ENCODE measurements at regions not wholly inside any gene's neighbourhood (a gene's known extent, or its start where the extent isn't known, plus 50 kb on each side); places are given as distances from the start of the nearest gene placed in this dataset.
"Not testable (repeated sequence)": the region's sequence is repeated elsewhere in the genome, so short reads cannot be mapped to it uniquely, and the experiment has no call there.

DNA sequence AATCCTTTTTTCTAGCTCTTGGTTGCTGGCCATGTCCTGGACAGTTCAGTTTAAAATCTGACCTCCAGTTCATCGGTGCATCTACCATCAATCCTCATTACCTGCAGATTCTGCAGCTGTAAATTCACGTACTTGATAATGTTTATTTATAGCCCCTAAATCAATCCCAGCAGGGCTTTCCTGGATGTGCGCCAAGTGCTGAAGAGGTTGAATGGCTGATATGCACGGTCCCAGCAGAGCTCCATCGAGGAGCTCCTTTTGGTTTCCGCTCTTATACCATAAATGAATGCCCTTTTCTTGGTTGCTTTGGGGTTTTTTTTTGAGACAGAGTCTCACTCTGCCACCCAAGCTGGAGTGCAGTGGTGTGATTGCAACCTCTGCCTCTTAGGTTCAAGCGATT, 91.2 kb upstream of the CCZ1B start:
- Mint-ChIP-seq H3K4me1 (ENCODE audit: low read depth) (no peaks in the 10 kb centered on the region), H3K4me3 (no peak overlapping the region), H3K36me3 (ENCODE audit: low read depth) (no peaks in the 10 kb centered on the region), H3K27me3 (no peaks in the 10 kb centered on the region), H3K9me3 (no peaks in the 10 kb centered on the region), H3K27ac (no peak overlapping the region)
- DNase-seq (no peak), ATAC-seq (no peak)
- TF ChIP-seq, protein P1, sequence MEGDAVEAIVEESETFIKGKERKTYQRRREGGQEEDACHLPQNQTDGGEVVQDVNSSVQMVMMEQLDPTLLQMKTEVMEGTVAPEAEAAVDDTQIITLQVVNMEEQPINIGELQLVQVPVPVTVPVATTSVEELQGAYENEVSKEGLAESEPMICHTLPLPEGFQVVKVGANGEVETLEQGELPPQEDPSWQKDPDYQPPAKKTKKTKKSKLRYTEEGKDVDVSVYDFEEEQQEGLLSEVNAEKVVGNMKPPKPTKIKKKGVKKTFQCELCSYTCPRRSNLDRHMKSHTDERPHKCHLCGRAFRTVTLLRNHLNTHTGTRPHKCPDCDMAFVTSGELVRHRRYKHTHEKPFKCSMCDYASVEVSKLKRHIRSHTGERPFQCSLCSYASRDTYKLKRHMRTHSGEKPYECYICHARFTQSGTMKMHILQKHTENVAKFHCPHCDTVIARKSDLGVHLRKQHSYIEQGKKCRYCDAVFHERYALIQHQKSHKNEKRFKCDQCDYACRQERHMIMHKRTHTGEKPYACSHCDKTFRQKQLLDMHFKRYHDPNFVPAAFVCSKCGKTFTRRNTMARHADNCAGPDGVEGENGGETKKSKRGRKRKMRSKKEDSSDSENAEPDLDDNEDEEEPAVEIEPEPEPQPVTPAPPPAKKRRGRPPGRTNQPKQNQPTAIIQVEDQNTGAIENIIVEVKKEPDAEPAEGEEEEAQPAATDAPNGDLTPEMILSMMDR (IDR thresholded peaks at IDR 0.05), result no peak
- intact Hi-C loops (cut with micrococcal nuclease), result no loop called here
- ChIA-PET POLR2A (interaction anchor here (0.6 kb wide), 1 partner anchor 104 kb away, joined by 3 read pairs; no protein-coding TSS in a partner anchor), CTCF (no interaction called here)

GRCh38 chr7:6919169-6919568, 93.1 kb upstream of the CCZ1B start:
- H3K9me3 Mint-ChIP-seq; intact Hi-C loops (cut with micrococcal nuclease); H3K27ac Mint-ChIP-seq; ATAC-seq; DNase-seq; CTCF ChIA-PET; H3K27me3 Mint-ChIP-seq; POLR2A ChIA-PET; H3K36me3 Mint-ChIP-seq (ENCODE audit: low read depth); H3K4me3 Mint-ChIP-seq; H3K4me1 Mint-ChIP-seq (ENCODE audit: low read depth): not testable (repeated sequence)

- POLR2A ChIA-PET; DNase-seq; H3K27ac Mint-ChIP-seq; H3K4me3 Mint-ChIP-seq; H3K9me3 Mint-ChIP-seq; H3K4me1 Mint-ChIP-seq (ENCODE audit: low read depth); ATAC-seq; CTCF ChIA-PET; H3K36me3 Mint-ChIP-seq (ENCODE audit: low read depth); H3K27me3 Mint-ChIP-seq; intact Hi-C loops (cut with micrococcal nuclease): not testable (repeated sequence)
Measured at GRCh38 chr7:6924523-6924922, 98.4 kb upstream of the CCZ1B start.

DNA sequence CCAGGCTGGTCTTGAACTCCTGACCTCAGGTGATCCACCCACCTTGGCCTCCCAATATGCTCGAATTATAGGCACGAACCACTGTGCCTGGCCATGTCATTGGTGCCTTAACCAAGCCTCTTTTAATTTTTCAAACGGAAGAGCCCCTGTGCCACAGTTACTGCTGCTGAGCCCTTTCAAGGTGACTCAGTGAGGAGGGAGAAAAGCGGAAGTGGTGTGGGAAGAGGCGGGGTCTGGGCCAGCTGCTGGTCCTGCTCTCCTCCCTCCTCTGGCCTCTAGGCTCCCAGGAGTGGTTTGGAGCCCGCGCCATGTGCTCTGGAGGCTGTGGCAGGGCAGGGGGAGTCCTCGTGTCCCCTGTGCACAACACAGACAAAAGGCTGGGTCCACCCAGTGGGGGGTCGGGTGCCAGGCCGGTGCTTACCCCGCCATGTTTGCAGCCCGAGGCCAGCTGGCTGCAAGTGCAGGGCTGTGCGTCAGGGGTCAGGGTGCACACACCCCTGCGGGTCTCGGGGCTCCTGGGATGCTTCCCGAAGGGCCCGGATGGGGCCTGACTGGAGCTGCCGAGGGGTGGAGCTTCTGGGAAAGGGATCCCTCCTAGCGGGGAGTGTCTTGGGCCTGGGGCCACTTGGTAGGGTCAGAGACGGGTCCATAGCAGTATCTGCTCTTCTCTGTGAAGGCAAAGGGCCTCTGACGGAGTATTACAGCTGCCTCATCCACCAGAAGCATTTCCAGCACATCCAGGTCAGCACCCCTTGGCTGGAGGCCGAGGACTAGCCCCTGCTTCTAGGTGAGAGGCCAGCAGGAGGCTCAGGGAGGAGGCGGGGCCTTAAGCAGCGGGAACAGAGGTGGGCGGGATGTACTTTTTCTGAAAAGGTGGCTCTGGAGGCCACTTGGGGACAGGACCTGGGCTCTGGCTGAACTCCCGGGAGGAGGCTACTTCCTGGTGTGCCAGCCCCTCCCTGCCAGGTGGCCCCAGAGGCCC, 100.4 kb upstream of the CCZ1B start:
- POLR2A ChIA-PET; H3K36me3 Mint-ChIP-seq (ENCODE audit: low read depth); H3K9me3 Mint-ChIP-seq; H3K4me1 Mint-ChIP-seq (ENCODE audit: low read depth); intact Hi-C loops (cut with micrococcal nuclease); CTCF ChIA-PET; H3K27ac Mint-ChIP-seq; ATAC-seq; H3K4me3 Mint-ChIP-seq; H3K27me3 Mint-ChIP-seq: not testable (repeated sequence)
- peak; percentile 35 for DNase-seq

GRCh38 chr7:6927643-6928042, 101.6 kb upstream of the CCZ1B start:
- ATAC-seq; H3K4me3 Mint-ChIP-seq; H3K27ac Mint-ChIP-seq; intact Hi-C loops (cut with micrococcal nuclease); DNase-seq; H3K4me1 Mint-ChIP-seq (ENCODE audit: low read depth); H3K36me3 Mint-ChIP-seq (ENCODE audit: low read depth); H3K27me3 Mint-ChIP-seq; CTCF ChIA-PET; POLR2A ChIA-PET; H3K9me3 Mint-ChIP-seq: not testable (repeated sequence)

DNA sequence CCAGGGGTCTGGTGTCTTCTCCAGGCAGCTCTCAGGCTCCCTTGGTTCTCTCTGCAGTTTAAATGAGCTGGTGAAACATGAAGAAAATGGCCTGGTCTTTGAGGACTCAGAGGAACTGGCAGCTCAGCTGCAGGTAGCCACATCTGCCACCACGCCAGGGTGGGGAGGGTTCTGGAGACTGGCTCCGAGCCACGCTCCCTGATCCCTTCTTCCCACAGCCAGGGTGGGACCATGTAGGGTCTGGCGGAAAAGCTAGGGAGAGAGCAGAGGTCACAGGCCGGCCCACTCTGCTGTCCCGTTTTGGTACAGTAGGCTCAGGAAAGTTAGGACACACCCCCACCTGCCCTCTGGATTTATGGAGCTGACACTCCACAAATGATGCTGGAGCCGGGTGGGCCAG, 103.5 kb upstream of the CCZ1B start:
- H3K27me3 Mint-ChIP-seq; CTCF ChIA-PET; H3K27ac Mint-ChIP-seq; H3K4me1 Mint-ChIP-seq (ENCODE audit: low read depth); POLR2A ChIA-PET; intact Hi-C loops (cut with micrococcal nuclease); H3K36me3 Mint-ChIP-seq (ENCODE audit: low read depth); H3K9me3 Mint-ChIP-seq; H3K4me3 Mint-ChIP-seq; ATAC-seq; DNase-seq: not testable (repeated sequence)

GRCh38 chr7:6930081-6930635, 104.1 kb upstream of the CCZ1B start:
- intact Hi-C loops (cut with micrococcal nuclease); H3K36me3 Mint-ChIP-seq (ENCODE audit: low read depth); H3K4me1 Mint-ChIP-seq (ENCODE audit: low read depth); H3K4me3 Mint-ChIP-seq; POLR2A ChIA-PET; DNase-seq; H3K9me3 Mint-ChIP-seq; H3K27ac Mint-ChIP-seq; CTCF ChIA-PET; ATAC-seq; H3K27me3 Mint-ChIP-seq: not testable (repeated sequence)

DNA sequence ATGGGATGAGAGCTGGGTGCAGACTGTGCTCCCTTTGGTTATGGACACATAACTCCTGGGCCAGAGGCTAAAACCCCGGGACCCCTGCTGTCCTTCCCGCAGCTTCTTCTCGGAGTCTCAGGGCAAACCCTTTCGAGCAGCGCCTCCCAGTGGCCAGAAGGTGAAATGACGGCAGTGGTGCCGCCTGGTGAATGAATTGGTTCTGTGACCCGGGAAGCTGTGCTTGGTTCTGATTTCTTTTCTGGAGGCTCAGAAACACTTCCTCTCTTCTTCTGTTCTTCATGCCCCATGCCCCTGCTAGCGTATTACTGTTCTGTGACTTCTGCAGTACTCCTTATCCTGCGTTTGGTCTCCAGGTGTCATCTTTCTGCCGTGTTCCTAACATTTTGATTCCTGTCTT, 104.7 kb upstream of the CCZ1B start:
- H3K4me3 Mint-ChIP-seq; intact Hi-C loops (cut with micrococcal nuclease); CTCF ChIA-PET; H3K36me3 Mint-ChIP-seq (ENCODE audit: low read depth); ATAC-seq; H3K4me1 Mint-ChIP-seq (ENCODE audit: low read depth); H3K27me3 Mint-ChIP-seq; H3K27ac Mint-ChIP-seq; POLR2A ChIA-PET; H3K9me3 Mint-ChIP-seq: not testable (repeated sequence)
- DNase-seq, result peak; percentile 55

DNA sequence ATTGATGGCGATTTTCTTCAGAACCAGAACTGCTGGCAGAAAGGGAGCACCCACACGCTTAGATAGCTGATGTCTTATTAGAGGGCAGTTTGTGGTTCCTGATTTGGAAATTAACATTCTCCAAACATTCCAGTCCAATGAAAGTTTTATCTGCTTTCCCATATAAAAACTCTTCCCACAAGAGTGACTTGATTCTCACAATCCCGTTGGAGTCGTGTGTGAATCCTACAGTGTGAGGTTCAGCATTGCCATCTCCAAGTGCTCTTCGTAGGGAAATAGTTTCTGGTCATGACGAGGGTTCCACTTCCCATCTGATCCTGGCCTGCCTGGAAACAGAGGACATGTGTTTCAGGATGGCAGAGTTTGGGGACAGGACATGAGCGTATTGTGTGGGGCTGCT, 105.4 kb upstream of the CCZ1B start:
- H3K27me3 Mint-ChIP-seq; ATAC-seq; H3K4me1 Mint-ChIP-seq (ENCODE audit: low read depth); H3K36me3 Mint-ChIP-seq (ENCODE audit: low read depth); H3K9me3 Mint-ChIP-seq; intact Hi-C loops (cut with micrococcal nuclease); H3K27ac Mint-ChIP-seq; H3K4me3 Mint-ChIP-seq; DNase-seq; POLR2A ChIA-PET; CTCF ChIA-PET: not testable (repeated sequence)

DNA sequence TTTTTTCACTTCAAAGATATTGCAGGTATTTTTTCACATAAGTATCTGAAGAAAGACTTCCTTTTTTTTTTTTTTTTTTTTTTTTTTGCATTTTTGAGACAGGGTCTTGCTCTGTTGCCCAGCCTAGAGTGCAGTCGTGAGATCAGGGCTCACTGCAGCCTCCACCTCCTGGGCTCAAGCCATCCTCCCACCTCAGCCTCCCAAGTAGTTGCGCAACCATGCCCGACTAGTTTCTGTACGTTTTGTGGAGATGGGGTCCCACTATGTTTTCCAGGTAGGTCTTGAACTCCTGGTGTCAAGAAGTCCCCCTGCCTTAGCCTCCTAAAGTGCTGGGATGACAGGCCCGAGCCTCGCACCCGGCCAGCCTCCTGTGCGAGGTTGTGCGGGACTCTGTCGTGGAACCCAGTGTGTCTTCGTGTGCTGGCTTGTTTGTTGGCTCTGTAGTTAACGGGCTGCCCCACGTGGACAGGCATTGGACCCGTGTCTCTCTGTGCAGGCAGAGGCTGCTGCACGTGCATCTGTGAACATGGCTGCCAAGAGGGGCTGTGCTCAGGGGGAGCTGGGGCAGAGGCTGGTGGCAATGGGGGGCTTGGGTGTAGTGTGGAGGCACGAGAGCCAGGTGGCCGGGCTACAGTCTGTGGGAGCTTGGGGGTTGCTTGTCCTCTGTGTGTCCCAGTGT, 108.0 kb upstream of the CCZ1B start:
- intact Hi-C loops (cut with micrococcal nuclease), result not testable (repeated sequence)

More for the DNA sequence above, 108.0 kb upstream of the CCZ1B start:
- H3K4me3 Mint-ChIP-seq; H3K27me3 Mint-ChIP-seq; DNase-seq; H3K27ac Mint-ChIP-seq; H3K4me1 Mint-ChIP-seq (ENCODE audit: low read depth); H3K36me3 Mint-ChIP-seq (ENCODE audit: low read depth); H3K9me3 Mint-ChIP-seq; ATAC-seq; CTCF ChIA-PET; POLR2A ChIA-PET: not testable (repeated sequence)
